ENCODE measurements at regions not wholly inside any gene's neighbourhood (a gene's known extent, or its start where the extent isn't known, plus 50 kb on each side); places are given as distances from the start of the nearest gene placed in this dataset.

DNA sequence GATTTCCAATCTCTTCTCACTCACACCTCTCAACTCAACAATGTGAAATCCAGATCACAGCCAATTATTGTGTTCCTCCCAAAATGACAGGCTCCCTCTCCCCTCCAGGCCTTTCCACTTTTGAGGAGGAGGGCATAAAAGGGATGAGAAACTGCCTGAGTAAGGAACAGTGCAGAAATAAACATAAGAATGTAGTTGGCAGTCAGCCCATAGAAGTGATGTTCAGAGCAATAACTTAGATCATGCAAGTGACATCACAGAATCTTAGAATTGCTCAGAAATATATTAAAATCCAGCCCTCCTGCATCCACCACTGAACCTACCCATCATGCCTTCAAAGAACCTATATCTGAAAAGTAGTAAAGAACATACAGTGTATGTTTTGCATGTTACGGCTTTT is 299.4 kb upstream of the GADL1 start:
- no peak for TF ChIP-seq POLR2A (IDR thresholded peaks at IDR 0.05; ENCODE audit: borderline replicate concordance, extremely low read depth, insufficient read depth, insufficient read length)
- no peak for TF ChIP-seq SP1 (IDR thresholded peaks at IDR 0.05; ENCODE audit: low read depth)
- TF ChIP-seq, protein P1, sequence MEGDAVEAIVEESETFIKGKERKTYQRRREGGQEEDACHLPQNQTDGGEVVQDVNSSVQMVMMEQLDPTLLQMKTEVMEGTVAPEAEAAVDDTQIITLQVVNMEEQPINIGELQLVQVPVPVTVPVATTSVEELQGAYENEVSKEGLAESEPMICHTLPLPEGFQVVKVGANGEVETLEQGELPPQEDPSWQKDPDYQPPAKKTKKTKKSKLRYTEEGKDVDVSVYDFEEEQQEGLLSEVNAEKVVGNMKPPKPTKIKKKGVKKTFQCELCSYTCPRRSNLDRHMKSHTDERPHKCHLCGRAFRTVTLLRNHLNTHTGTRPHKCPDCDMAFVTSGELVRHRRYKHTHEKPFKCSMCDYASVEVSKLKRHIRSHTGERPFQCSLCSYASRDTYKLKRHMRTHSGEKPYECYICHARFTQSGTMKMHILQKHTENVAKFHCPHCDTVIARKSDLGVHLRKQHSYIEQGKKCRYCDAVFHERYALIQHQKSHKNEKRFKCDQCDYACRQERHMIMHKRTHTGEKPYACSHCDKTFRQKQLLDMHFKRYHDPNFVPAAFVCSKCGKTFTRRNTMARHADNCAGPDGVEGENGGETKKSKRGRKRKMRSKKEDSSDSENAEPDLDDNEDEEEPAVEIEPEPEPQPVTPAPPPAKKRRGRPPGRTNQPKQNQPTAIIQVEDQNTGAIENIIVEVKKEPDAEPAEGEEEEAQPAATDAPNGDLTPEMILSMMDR (IDR thresholded peaks at IDR 0.05 in 2 of 3, conservative IDR thresholded peaks at IDR 0.05 in 1 of 3; ENCODE audit: borderline replicate concordance in 1 of 3, insufficient read depth in 1 of 3, low read depth in 2 of 3, low read length in 2 of 3), result no peak
- TF ChIP-seq CBX3 (IDR thresholded peaks at IDR 0.05; ENCODE audit: low read depth), result no peak
- no peak for TF ChIP-seq EZH2 (IDR thresholded peaks at IDR 0.05)
- no peak for TF ChIP-seq EZH2phosphoT487 (IDR thresholded peaks at IDR 0.05; ENCODE audit: borderline replicate concordance)
- TF ChIP-seq POLR2AphosphoS5 (IDR thresholded peaks at IDR 0.05; ENCODE audit: low read depth, low read length), result no peak
- no peak for TF ChIP-seq RAD21 (IDR thresholded peaks at IDR 0.05; ENCODE audit: low read depth)

Data from HCT116 (cell line).